Mammary epithelial cell (primary cell): ENCODE measurements at regions not wholly inside any gene's neighbourhood (a gene's known extent, or its start where the extent isn't known, plus 50 kb on each side); places are given as distances from the start of the nearest gene placed in this dataset.

Experiments
- CTCF ChIP-seq, 2 donors: IDR thresholded peaks in 1 of 2; conservative IDR thresholded peaks in 1 of 2; 2 replicates each; pipeline ENCODE4 v1.5.1; 2011 to 2012; ENCODE audit warnings: inconsistent platforms in 2 of 2, low read length in 2 of 2, mild to moderate bottlenecking in 2 of 2, control low read depth in 1 of 2, low read depth in 1 of 2; ENCODE audit not compliant: insufficient read depth in 1 of 2; ENCODE audit errors: extremely low read depth in 1 of 2
- EZH2 ChIP-seq: IDR thresholded peaks from 2 replicates; pipeline ENCODE4 v1.6.1; 2012; ENCODE audit warnings: low read length, inconsistent platforms, borderline replicate concordance

GRCh38 chr1:195898373-195898772, 709.9 kb downstream of the KCNT2 start:
- TF ChIP-seq CTCF (conservative IDR thresholded peaks at IDR 0.05 in 1 of 2, IDR thresholded peaks at IDR 0.05 in 1 of 2; ENCODE audit: extremely low read depth in 1 of 2, insufficient read depth in 1 of 2, low read depth in 1 of 2, low read length in 2 of 2) (no peak), EZH2 (no peak)
